CD4-positive, alpha-beta T cell (primary cell): ENCODE measurements at regions not wholly inside any gene's neighbourhood (a gene's known extent, or its start where the extent isn't known, plus 50 kb on each side); places are given as distances from the start of the nearest gene placed in this dataset.

Experiments
- ATAC-seq: fragments of 200-7000 bp; cut with Tn5 transposase; one replicate; pipeline ENCODE4 v1.10.0; 2022; ENCODE audit warnings: mild to moderate bottlenecking; ENCODE audit not compliant: poor library complexity
- CTCF ChIA-PET: fragments of 350-600 bp; sonication (Branson Sonifier 250); formaldehyde crosslinking; loops from one replicate; lab custom pipeline; 2021; ENCODE audit warnings: antibody characterized with exemption, inconsistent platforms; lab: Charles Lee
- POLR2A ChIA-PET: fragments of 350-600 bp; sonication (Branson Sonifier 250); formaldehyde crosslinking; loops from one replicate; lab custom pipeline; 2021; ENCODE audit warnings: antibody characterized with exemption, inconsistent platforms; lab: Charles Lee
- DNase-seq, 14 experiments: peaks; one replicate each; pipeline ENCODE4 v3.0.0-alpha.2; 2013 to 2020; ENCODE audit warnings: mixed read lengths in 2 of 14
- H3K27ac ChIP-seq, 2 donors: one replicate each; pipeline versions ENCODE4 v1.5.1 to v1.7.0; 2013; ENCODE audit warnings: low read length in 2 of 2, low read depth in 1 of 2, mild to moderate bottlenecking in 1 of 2
- H3K27me3 ChIP-seq, 2 experiments: 1 replicate in 1 of 2; 2 replicates in 1 of 2; pipeline versions ENCODE4 v1.6.1 to v1.7.0; 2013; ENCODE audit warnings: low read length in 2 of 2, control low read depth in 1 of 2, mild to moderate bottlenecking in 1 of 2, moderate library complexity in 1 of 2; ENCODE audit not compliant: insufficient read depth in 2 of 2, control insufficient read depth in 1 of 2
- H3K36me3 ChIP-seq: one replicate; pipeline ENCODE4 v1.6.1; 2013; ENCODE audit warnings: low read length, control low read depth; ENCODE audit not compliant: insufficient read depth
- H3K4me1 ChIP-seq: one replicate; pipeline ENCODE4 v1.6.1; 2013; ENCODE audit warnings: low read length, control low read depth; ENCODE audit not compliant: insufficient read depth
- H3K4me3 ChIP-seq: one replicate; pipeline ENCODE4 v1.5.1; 2013; ENCODE audit warnings: mild to moderate bottlenecking, low read length, moderate library complexity
- H3K9me3 ChIP-seq, 2 experiments: 1 replicate in 1 of 2; 2 replicates in 1 of 2; pipeline versions ENCODE4 v1.6.1 to v1.7.0; 2013; ENCODE audit warnings: low read length in 2 of 2, mild to moderate bottlenecking in 2 of 2, control low read depth in 1 of 2, moderate library complexity in 1 of 2; ENCODE audit not compliant: control insufficient read depth in 1 of 2, insufficient read depth in 1 of 2
- H3K27ac Mint-ChIP-seq: one replicate; pipeline ENCODE4 v1.8.0; 2020; ENCODE audit warnings: mixed read lengths
- H3K27me3 Mint-ChIP-seq: one replicate; pipeline ENCODE4 v1.8.0; 2021; ENCODE audit warnings: mixed read lengths
- H3K36me3 Mint-ChIP-seq: one replicate; pipeline ENCODE4 v1.8.0; 2021; ENCODE audit warnings: low read depth, mixed read lengths
- H3K4me1 Mint-ChIP-seq: one replicate; pipeline ENCODE4 v1.8.0; 2021; ENCODE audit warnings: low read depth, mixed read lengths
- H3K4me3 Mint-ChIP-seq: one replicate; pipeline ENCODE4 v1.8.0; 2020; ENCODE audit warnings: mild to moderate bottlenecking, mixed read lengths
- H3K9me3 Mint-ChIP-seq: one replicate; pipeline ENCODE4 v1.8.0; 2020; ENCODE audit warnings: mixed read lengths
- CTCF ChIP-seq: fragments of 200-600 bp; IDR thresholded peaks from one replicate; pipeline ENCODE4 v1.8.0; 2022; ENCODE audit warnings: antibody characterized with exemption, mild to moderate bottlenecking
- intact Hi-C, 2 experiments: fragments of 100-400 bp; cut with DNase I in 1 of 2; cut with micrococcal nuclease in 1 of 2; formaldehyde crosslinking; loops; one replicate each; pipeline versions ENCODE4 v1.15.1 to v1.9.0; 2023 to 2025; cut with DNase I, micrococcal nuclease

- no peak overlapping the region for H3K4me3 Mint-ChIP-seq
- ChIA-PET POLR2A (no interaction called here), CTCF (no interaction called here)
- no peaks in the 10 kb centered on the region for H3K36me3 Mint-ChIP-seq
- peaks cover 0 to 3% of the 10 kb centered on the region in 2 experiments for H3K9me3 ChIP-seq
- H3K4me3 ChIP-seq: no peak overlapping the region
- H3K9me3 Mint-ChIP-seq: no peaks in the 10 kb centered on the region
- no peak overlapping the region for H3K27ac Mint-ChIP-seq
- no peaks in the 10 kb centered on the region for H3K4me1 ChIP-seq
- H3K27ac ChIP-seq: no peak overlapping the region
- intact Hi-C loops: no loop called here
- DNase-seq (no peak), ATAC-seq (no peak)
- TF ChIP-seq CTCF: no peak
- no peaks in the 10 kb centered on the region for H3K4me1 Mint-ChIP-seq
- H3K27me3 ChIP-seq: no peaks in the 10 kb centered on the region
- no peaks in the 10 kb centered on the region for H3K36me3 ChIP-seq
- H3K27me3 Mint-ChIP-seq: no peaks in the 10 kb centered on the region
Measured at GRCh38 chr16:65414284-65414984, 292.6 kb upstream of the CDH11 start.

- intact Hi-C loops: no loop called here
- Mint-ChIP-seq H3K27ac (no peak overlapping the region), H3K9me3 (no peaks in the 10 kb centered on the region), H3K36me3 (no peaks in the 10 kb centered on the region), H3K4me3 (no peak overlapping the region), H3K4me1 (no peaks in the 10 kb centered on the region), H3K27me3 (no peaks in the 10 kb centered on the region)
- no peaks in the 10 kb centered on the region for H3K4me1 ChIP-seq
- no peak overlapping the region for H3K27ac ChIP-seq
- CTCF ChIA-PET: no interaction called here
- H3K4me3 ChIP-seq: no peak overlapping the region
- no peaks in the 10 kb centered on the region for H3K36me3 ChIP-seq
- DNase-seq (no peak), ATAC-seq (no peak)
- H3K9me3 ChIP-seq: peaks cover 0 to under 1% of the 10 kb centered on the region in 2 experiments
- no peak for TF ChIP-seq CTCF
- H3K27me3 ChIP-seq: no peaks in the 10 kb centered on the region
- POLR2A ChIA-PET: no interaction called here
Measured at GRCh38 chr16:65413861-65414260, 292.0 kb upstream of the CDH11 start.

GRCh38 chr16:65410801-65411200 lies 288.9 kb upstream of the CDH11 start:
- no peaks in the 10 kb centered on the region for H3K4me1 Mint-ChIP-seq
- no peaks in the 10 kb centered on the region for H3K36me3 Mint-ChIP-seq
- no peak overlapping the region for H3K27ac Mint-ChIP-seq
- no peaks in the 10 kb centered on the region for H3K36me3 ChIP-seq
- ATAC-seq (no peak), DNase-seq (no peak)
- no peak overlapping the region for H3K4me3 Mint-ChIP-seq
- H3K9me3 ChIP-seq: no peaks in the 10 kb centered on the region
- no peak for TF ChIP-seq CTCF
- H3K27me3 Mint-ChIP-seq: no peaks in the 10 kb centered on the region
- H3K9me3 Mint-ChIP-seq: no peaks in the 10 kb centered on the region
- H3K27me3 ChIP-seq: no peaks in the 10 kb centered on the region
- CTCF ChIA-PET: no interaction called here
- H3K4me3 ChIP-seq: no peak overlapping the region
- intact Hi-C loops: no loop called here
- H3K4me1 ChIP-seq: no peaks in the 10 kb centered on the region
- POLR2A ChIA-PET: no interaction called here
- no peak overlapping the region for H3K27ac ChIP-seq
